Glutamatergic neuron (in vitro differentiated cells): ENCODE measurements at regions not wholly inside any gene's neighbourhood (a gene's known extent, or its start where the extent isn't known, plus 50 kb on each side); places are given as distances from the start of the nearest gene placed in this dataset.
"Not testable (repeated sequence)": the region's sequence is repeated elsewhere in the genome, so short reads cannot be mapped to it uniquely, and the experiment has no call there.

ENCODE experiments used
- DNase-seq: peaks from one replicate; pipeline ENCODE4 v3.0.0; 2022
- H3K27ac Mint-ChIP-seq: one replicate; pipeline ENCODE4 v1.8.0; 2020; ENCODE audit warnings: mild to moderate bottlenecking, mixed read lengths, inconsistent platforms; ENCODE audit not compliant: unreplicated experiment
- H3K27me3 Mint-ChIP-seq: one replicate; pipeline ENCODE4 v1.8.0; 2020; ENCODE audit warnings: mild to moderate bottlenecking, moderate library complexity, mixed read lengths, inconsistent platforms; ENCODE audit not compliant: unreplicated experiment
- H3K36me3 Mint-ChIP-seq: one replicate; pipeline ENCODE4 v1.8.0; 2020; ENCODE audit warnings: mild to moderate bottlenecking, mixed read lengths, inconsistent platforms; ENCODE audit not compliant: unreplicated experiment
- H3K4me1 Mint-ChIP-seq: one replicate; pipeline ENCODE4 v1.8.0; 2020; ENCODE audit warnings: mild to moderate bottlenecking, low read depth, mixed read lengths, inconsistent platforms; ENCODE audit not compliant: unreplicated experiment
- H3K4me3 Mint-ChIP-seq: one replicate; pipeline ENCODE4 v1.8.0; 2020; ENCODE audit warnings: mild to moderate bottlenecking, mixed read lengths, inconsistent platforms; ENCODE audit not compliant: unreplicated experiment
- H3K9me3 Mint-ChIP-seq: one replicate; pipeline ENCODE4 v1.8.0; 2020; ENCODE audit warnings: mild to moderate bottlenecking, moderate library complexity, mixed read lengths, inconsistent platforms; ENCODE audit not compliant: unreplicated experiment
- CTCF ChIP-seq: fragments of 200-600 bp; sonication (generic); IDR thresholded peaks from one replicate; pipeline ENCODE4 v1.5.0; 2021; ENCODE audit not compliant: partially characterized antibody, unreplicated experiment

DNA sequence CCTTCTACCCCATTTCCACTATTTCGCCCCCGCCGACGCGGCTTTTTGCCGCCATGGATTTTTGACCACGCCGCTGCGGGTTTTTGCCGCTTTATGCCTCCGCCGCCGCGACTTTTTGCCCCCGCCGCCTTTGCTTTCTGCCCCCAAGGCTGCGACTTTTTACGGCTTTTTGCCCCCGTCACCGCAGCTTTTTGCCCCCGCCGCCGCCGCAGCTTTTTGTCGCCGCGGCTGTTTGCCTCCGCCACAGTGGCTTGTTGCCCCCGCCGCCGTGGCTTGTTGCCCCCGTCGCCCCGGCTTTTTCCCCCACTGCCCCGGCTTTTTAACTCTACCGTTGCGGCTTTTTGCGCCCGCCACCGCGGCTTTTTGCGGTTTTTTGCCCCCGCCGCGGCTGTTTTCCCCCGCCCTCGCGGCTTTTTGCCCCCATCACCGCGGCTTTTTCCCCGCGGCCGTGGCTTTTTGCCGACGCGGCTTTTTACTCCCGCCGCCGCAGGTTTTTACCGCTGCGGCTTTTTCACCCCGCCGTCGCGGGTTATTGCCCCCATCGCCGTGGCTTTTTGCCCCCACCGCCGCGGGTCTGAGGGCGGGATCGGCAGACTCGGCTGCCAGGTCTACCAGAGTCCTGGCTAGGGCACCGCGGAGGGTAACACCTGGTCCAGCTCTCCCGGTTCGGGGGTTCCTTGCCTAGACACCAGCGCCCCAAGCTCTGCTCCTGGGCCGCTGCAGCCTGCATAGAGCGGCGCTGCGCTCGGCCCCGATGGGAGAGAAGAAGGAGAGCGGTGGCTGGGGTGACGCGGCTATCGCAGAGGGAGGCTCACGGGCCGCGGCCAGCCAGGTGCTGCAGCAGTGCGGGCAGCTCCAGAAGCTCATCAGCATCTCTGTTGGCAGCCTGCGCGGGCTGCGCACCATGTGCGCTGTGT, 562.7 kb upstream of the WSB1 start:
- no peak overlapping the region for H3K27ac Mint-ChIP-seq
- H3K4me3 Mint-ChIP-seq = no peak overlapping the region
- H3K4me1 Mint-ChIP-seq = no peaks in the 10 kb centered on the region
- no peak for TF ChIP-seq CTCF
- H3K27me3 Mint-ChIP-seq = no peaks in the 10 kb centered on the region
- no peak for DNase-seq
- peaks cover 6% of the 10 kb centered on the region for H3K36me3 Mint-ChIP-seq
- peaks cover 17% of the 10 kb centered on the region for H3K9me3 Mint-ChIP-seq

DNA sequence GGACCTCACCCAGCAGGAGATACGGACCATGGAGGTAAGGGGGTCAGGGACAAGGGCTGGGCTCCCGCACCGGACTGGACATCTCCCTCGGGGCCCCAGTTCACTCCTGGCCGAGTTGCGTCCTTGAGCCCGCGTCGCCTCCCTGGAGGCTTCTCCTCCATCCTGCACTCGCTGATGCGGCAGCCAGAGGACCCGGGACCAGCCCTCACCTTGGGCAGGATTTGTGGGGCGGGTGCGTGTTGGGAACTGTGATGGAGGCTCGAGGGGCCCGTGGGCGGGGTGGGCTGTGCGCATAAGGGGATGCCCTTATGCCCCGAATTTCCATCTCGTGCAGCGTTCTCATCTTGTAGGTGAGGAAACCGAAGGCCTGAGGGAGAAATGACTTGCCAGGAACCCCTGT, 562.0 kb upstream of the WSB1 start:
- H3K9me3 Mint-ChIP-seq = peaks cover 18% of the 10 kb centered on the region
- DNase-seq, H3K4me3 Mint-ChIP-seq, H3K27me3 Mint-ChIP-seq, H3K36me3 Mint-ChIP-seq, H3K4me1 Mint-ChIP-seq, H3K27ac Mint-ChIP-seq: not testable (repeated sequence)

DNA sequence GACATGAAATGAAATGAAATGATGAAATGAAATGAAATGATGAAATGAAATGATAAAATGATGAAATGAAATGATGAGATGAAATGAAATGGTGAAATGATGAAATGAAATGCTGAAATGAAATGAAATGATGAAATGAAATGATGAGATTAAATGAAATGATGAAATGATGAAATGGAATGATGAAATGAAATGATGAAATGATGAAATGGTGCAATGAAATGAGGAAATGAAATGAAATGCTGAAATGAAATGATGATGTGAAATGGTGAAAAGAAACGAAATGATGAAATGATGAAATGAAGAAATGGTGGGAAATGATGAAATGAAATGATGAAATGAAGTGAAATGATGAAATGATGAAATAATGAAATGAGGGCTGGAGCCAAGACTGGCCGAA, 559.1 kb upstream of the WSB1 start:
- not testable (repeated sequence) for H3K36me3 Mint-ChIP-seq, DNase-seq, H3K4me3 Mint-ChIP-seq, H3K27me3 Mint-ChIP-seq, H3K4me1 Mint-ChIP-seq
- peak overlapping the region; percentile 6 for H3K27ac Mint-ChIP-seq
- H3K9me3 Mint-ChIP-seq = peaks cover 24% of the 10 kb centered on the region

DNA sequence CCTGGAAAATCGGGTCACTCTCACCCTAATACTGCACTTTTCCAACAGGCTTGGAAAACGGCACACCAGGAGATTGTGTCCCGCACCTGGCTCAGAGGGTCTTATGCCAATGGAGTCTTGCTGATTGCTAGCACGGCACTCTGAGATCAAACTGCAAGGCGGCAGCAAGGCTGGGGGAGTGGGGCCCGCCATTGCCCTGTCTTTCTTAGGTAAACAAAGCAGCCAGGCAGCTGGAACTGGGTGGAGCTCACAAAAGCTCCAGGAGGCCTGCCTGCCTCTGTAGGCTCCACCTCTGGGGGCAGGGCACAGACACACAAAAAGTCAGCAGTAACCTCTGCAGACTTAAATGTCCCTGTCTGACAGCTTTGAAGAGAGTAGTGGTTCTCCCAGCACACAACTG, 557.9 kb upstream of the WSB1 start:
- not testable (repeated sequence) for H3K27ac Mint-ChIP-seq, H3K27me3 Mint-ChIP-seq
- H3K9me3 Mint-ChIP-seq = peaks cover 22% of the 10 kb centered on the region

DNA sequence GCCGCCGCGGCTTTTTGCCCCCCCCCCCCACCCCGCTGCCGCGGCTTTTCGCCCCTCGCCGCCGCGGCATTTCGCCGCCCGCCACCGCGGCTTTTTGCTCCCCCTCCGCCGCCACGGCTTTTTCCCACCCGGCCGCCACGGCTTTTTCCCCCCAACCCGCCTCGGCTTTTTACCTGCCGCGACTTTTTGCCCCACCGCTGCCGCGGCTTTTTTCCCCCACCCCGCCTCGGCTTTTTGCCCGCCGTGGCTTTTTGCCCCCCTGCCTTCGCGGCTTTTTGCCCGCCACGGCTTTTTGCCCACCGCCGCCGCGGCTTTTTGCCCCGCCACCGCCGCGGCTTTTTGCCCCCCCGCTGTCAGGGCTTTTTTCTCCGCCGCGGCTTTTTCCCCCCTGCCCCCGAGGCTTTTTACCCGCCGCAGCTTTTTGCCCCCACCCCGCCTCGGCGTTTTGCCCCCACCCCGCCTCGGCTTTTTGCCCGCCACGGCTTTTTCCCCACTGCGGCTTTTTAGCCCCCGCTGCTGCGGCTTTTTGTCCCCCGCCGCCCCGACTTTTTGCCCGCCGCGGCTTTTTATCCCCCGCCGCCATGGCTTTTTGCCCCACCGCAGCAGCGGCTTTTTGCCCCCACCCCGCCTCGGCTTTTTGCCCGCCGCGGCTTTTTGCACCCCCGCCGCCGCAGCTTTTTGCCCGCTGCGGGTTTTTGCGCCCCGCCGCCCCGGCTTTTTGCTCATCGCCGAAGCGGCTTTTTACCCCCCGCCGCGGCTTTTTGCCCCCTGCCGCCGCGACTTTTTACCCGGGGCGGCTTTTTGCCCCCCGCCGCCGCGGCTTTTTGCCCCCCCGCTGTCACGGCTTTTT, 527.8 kb upstream of the WSB1 start:
- Mint-ChIP-seq H3K27ac (no peak overlapping the region), H3K4me3 (no peak overlapping the region), H3K36me3 (no peaks in the 10 kb centered on the region), H3K27me3 (no peaks in the 10 kb centered on the region), H3K4me1 (no peaks in the 10 kb centered on the region), H3K9me3 (peaks cover 7% of the 10 kb centered on the region)
- DNase-seq = no peak
- no peak for TF ChIP-seq CTCF

More for the DNA sequence above, 557.9 kb upstream of the WSB1 start:
- H3K36me3 Mint-ChIP-seq, H3K4me1 Mint-ChIP-seq, DNase-seq, H3K4me3 Mint-ChIP-seq: not testable (repeated sequence)

GRCh38 chr17:26766743-26767142, 527.2 kb upstream of the WSB1 start:
- Mint-ChIP-seq H3K27ac (no peak overlapping the region), H3K9me3 (peaks cover 7% of the 10 kb centered on the region), H3K4me1 (no peaks in the 10 kb centered on the region), H3K27me3 (no peaks in the 10 kb centered on the region), H3K4me3 (no peak overlapping the region), H3K36me3 (no peaks in the 10 kb centered on the region)
- no peak for TF ChIP-seq CTCF
- no peak for DNase-seq
